Esophagus muscularis mucosa (tissue), 4 donors: ENCODE measurements at regions not wholly inside any gene's neighbourhood (a gene's known extent, or its start where the extent isn't known, plus 50 kb on each side); places are given as distances from the start of the nearest gene placed in this dataset.

Experiments
- CTCF ChIP-seq, 3 experiments: fragments of 200-600 bp in 2 of 3; fragments of 450-650 bp in 1 of 3; sonication (generic) in 2 of 3; IDR thresholded peaks; one replicate each; pipeline ENCODE4 v1.5.1; 2017 to 2019; ENCODE audit warnings: antibody characterized with exemption in 3 of 3, mild to moderate bottlenecking in 2 of 3, moderate library complexity in 1 of 3
- EP300 ChIP-seq: sonication (generic); formaldehyde crosslinking; IDR thresholded peaks from one replicate; pipeline ENCODE4 v1.6.1; 2017; ENCODE audit warnings: antibody characterized with exemption
- POLR2A ChIP-seq: fragments of 450-650 bp; IDR thresholded peaks from one replicate; pipeline ENCODE4 v1.6.1; 2017; ENCODE audit warnings: antibody characterized with exemption, moderate library complexity, mild to moderate bottlenecking, low read depth
- POLR2AphosphoS5 ChIP-seq, 2 donors: sonication (generic); formaldehyde crosslinking; IDR thresholded peaks; one replicate each; pipeline ENCODE4 v1.6.1; 2017; ENCODE audit warnings: antibody characterized with exemption in 2 of 2

DNA sequence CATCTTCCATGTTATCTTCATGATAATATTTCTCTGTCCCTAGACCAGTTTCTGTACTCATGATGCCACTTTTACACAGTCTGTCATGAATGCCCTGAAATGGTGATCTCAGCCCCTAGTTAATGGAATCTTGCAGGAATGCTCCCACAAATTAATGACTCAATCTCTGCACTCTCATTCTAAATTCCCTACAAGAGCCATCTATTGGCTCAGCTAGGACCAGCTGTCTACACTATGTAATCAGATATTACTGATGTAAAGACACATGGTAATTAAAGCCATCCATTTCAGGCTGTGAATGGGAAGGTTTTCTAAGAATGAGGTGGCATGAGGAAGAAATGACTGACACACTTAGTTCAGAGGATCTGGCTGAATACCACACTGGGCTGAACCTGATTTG lies 199.1 kb upstream of the KCND3 start:
- no peak for TF ChIP-seq CTCF (IDR thresholded peaks at IDR 0.05)
- TF ChIP-seq POLR2A, result no peak
- TF ChIP-seq POLR2AphosphoS5 (IDR thresholded peaks at IDR 0.05), result no peak
- TF ChIP-seq EP300, result no peak
